HG02885 (cell line): ENCODE measurements at regions not wholly inside any gene's neighbourhood (a gene's known extent, or its start where the extent isn't known, plus 50 kb on each side); places are given as distances from the start of the nearest gene placed in this dataset.
"Not testable (repeated sequence)": the region's sequence is repeated elsewhere in the genome, so short reads cannot be mapped to it uniquely, and the experiment has no call there.

Experiments used
- ATAC-seq: cut with Tn5 transposase; IDR thresholded peaks from one replicate; pipeline ENCODE4 v1.9.1; 2021; ENCODE audit warnings: mild to moderate bottlenecking; ENCODE audit not compliant: unreplicated experiment, poor library complexity

GRCh38 chr10:80697926-80698325 is 160.2 kb downstream of the SH2D4B start:
- ATAC-seq = no peak

DNA sequence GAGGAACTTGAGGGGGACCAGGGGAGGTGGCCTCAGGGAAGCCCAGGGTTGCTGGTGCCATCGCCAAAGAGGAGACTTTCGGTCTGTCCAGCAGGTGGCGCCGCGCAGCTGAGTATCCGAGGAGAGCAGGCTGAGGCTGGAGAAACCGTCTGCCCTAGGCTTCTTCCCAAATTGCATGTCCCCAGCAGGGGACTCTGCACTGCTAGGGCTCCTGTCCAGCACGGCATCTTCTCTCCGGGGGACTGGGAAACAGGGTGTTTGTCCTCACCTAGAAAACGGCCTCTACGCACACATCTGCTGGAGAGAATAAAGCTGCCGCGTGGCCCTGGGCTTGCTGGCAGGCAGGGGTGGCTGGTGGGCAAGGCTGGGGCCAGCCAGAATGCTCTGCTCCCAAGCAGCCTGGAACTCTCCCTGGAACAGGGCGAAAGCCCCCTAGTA is 161.9 kb downstream of the SH2D4B start:
- ATAC-seq = peak; percentile 81

DNA sequence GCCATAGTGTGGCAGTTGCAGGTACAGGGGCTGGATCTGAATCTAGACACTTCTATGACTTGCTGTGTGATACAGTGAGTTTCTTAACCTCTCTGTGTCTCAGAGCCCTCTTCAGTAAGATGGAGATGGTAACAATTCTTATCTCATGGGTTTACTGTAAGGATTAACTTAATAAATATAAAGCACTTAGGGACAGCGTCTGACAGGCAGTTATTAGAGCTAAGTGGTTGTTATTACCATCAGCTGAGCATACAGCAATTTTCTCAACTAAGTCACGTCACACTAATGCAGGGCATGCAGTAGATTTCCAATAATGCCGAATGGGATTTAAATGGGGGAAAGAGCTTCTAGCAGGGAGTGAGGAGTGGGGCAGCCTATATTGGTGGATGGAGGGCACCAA is 162.6 kb downstream of the SH2D4B start:
- no peak for ATAC-seq

DNA sequence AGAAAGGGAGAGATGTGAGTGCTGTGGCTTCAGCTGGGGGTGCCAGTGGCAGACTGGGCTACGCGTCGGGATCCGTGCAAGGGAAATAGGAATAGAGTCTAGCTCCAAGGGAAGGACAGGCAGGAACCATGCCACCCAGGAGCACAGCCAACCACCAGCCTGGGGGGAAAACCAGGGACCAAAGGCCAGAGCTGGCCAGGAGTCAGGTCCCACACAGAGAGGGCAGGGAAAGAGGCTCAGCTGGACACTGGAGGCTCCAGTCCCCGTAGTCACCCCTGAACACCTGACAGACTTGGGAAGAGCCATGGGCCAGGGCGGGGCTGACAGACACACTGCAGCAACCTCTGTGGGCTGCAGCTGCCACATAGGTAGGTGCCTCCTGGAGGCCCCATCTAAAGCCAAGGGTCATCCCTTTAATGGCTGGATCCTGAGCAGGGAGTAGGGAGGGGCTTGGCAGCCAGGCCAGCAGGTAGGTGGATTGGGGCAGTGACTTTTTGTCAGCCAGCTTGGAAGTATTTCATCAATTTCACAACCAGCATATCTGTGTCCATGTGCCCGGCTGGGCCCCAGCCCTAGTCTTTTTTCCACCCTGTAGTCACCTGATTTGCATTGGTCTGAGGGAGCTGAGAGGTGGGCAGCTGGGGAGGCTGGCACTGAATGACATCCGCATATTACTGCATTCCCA is 163.2 kb downstream of the SH2D4B start:
- no peak for ATAC-seq

DNA sequence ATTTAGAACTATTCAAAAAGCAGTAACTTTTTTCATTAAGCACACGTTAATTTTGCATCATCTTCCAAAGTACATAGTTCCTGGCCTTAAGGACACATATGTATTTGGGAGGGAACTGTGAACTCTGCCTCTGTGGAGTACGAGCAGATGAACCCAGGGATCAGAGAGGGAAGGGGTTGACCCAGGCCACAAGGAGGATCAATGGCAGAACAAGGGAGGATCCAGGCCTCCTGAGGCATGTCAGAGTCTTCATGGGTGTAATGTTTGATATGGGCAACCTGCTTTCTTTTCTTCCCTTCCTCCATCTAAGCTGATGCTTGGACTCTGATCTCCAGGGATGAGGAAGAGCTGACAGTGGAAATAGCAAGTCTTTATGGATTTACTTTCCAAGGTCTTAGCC is 164.0 kb downstream of the SH2D4B start:
- ATAC-seq = peak; percentile 8

DNA sequence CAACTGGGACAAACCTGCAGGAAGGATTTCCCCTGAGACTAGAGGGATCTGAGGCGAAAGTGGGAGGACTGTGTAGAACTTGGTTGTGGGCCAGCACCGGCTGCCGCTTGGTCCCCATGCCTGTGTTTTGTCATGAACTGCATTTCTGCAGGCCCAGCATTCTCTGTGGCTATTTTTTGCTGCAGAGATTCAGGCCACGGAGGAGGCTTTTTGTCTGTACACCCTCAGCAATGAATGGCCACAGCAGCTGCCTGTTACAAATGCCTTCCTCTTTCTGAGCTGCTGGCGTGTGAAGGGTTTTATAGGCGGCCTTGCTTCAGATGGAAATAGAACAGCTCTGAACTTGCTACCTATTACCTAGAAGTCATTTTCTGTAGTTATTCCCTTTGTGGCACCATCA is 164.4 kb downstream of the SH2D4B start:
- no peak for ATAC-seq

- ATAC-seq = no peak
Measured at GRCh38 chr10:80705899-80706298, 168.2 kb downstream of the SH2D4B start.

DNA sequence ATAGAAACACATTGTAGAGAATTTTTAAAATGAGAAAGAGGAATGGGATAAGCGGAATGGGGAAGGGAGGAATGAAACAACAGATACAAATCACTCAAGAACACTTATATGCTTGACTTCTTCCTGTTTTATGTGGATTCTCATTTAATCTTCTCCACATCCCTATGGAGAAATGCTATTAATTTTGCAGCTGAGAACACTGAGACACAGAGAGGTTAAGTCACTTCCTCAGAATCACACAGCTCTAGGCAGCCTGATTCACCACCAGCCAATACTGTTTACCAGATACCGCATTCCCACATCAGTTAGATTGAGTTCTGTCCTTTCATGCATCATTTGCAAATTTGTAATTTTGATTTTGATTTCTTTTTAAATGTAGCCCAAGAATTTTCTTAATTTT is 170.5 kb downstream of the SH2D4B start:
- no peak for ATAC-seq

DNA sequence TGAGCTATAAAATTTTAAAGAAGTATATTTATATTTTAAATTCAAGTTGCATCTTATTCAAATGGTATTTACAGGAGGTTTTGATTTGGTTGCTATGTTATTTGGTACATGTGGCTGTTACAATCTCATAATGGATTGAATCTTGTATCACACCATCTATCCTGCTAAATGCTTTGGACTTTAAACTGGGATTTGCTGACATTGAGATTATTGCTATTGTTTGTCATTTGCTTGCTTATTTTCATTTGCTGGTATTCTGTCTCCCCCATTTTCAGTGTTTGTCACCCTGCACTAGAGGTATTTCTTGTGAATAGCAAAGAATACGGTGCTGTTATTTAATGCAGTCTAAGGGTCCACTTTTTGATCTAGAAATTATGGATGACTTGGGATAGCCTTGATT is 171.1 kb downstream of the SH2D4B start:
- no peak for ATAC-seq

DNA sequence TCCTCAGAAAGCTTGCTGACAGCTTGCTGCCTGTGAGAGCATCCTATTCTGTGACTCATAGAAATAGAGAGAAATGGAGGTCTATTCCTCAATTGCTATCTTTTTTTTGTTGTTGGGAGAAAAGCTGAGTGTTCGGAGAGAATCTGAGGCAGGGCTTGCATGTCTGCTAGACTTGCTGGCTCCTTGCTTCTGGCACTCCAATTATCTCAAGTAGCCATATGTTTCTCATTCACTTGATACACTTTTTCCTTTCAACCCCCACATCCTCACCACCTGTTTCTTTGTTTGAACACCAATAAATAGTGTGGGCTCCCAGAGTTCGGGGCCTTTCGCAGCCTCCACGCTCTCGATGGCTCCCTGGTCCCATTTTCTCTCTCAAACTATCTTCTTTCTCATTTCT is 172.2 kb downstream of the SH2D4B start:
- no peak for ATAC-seq

DNA sequence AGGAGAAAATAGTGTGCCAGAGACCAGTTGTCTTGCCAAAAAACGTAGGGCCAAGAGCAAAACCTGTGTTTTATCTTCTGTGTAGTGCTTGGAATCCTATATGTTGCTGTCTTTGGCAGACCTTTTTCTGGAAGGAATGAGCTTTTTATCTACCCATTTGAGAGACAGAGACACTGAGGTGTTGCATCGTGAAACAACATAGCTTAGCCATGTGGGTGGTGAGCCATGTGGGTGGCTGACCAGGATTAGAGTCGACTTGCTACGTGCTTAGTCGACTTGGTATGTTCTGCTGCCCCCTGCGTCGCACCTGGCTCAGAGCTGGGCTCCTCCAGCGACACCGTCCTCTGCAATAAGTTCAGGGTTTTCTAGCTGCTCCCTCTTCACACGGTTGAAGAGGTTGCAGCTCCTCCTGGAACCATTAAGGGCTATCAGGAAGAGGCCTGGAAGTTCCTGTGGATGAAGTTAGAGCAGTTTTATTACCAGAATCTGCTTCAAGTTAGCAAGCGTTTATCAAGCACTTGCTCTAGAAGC is 175.8 kb downstream of the SH2D4B start:
- no peak for ATAC-seq

DNA sequence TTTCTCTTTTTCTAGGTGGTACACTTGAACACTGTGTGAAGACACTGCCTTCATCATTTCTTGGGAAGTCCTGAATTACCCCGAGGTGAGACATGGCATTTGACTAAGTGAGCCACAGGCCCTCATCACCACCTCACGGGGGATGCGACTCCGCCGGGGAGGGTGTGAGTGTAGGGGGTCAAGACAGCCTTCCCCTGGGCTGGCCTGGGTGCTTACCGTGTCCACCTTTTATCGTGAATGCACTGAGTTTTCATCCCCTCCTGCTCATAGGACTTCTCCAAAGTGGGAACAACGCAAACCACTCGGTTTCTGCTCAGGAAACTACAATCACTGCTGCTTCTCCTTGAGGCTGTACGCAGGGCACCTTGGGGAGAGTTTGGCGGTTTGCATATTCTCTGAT is 176.9 kb downstream of the SH2D4B start:
- no peak for ATAC-seq

- no peak for ATAC-seq
Measured at GRCh38 chr10:80718024-80718423, 180.3 kb downstream of the SH2D4B start.

DNA sequence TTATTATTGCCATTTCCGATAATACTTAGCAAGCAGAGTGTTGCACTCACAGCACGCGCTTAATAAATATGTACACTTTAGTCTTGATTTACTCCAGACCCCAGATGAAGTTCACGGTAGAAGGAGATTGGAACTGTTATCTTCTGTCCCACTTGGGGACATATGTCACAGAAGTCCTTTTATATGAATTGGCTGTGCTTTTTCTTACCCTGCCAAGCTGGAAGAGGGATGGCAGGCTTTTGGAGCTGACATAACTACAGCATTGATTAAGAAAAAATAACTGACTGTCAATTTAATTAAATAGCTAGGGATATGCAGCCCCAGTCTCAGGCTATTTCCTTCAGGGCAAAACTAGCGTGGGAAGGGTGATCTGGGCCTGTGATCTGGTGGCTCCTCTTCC is 182.2 kb downstream of the SH2D4B start:
- no peak for ATAC-seq

DNA sequence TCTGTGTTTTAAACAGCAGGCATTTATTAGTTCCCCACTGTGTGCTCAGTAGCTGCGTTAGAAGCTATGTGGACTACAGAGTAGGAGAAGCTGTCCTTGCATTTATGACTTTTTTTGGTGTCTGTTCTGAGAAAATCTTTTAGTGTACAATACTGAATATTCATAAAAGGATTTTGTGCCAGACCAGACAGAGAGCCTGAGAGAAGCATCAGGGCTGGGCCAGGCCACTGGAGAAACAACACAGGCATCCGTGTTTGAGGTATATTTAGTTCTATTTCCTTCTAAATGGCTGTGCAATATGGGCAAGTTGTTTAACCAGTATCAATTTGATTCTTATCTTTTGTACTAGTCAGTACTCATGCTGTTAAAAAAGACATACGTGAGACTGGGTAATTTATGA is 182.8 kb downstream of the SH2D4B start:
- no peak for ATAC-seq

DNA sequence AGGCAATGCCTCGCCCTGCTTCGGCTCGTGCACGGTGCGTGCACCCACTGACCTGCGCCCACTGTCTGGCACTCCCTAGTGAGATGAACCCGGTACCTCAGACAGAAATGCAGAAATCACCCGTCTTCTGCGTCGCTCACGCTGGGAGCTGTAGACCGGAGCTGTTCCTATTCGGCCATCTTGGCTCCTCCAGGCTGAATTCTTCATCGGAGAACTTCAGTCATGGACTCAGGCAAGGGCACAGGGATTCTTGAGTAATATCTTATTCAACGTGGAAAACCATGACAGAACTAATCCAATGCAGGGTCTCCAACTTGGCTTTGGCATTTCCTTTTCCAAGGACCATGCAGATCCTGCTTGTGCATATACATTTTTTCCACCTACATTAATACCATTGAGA is 190.7 kb downstream of the SH2D4B start:
- ATAC-seq = not testable (repeated sequence)

DNA sequence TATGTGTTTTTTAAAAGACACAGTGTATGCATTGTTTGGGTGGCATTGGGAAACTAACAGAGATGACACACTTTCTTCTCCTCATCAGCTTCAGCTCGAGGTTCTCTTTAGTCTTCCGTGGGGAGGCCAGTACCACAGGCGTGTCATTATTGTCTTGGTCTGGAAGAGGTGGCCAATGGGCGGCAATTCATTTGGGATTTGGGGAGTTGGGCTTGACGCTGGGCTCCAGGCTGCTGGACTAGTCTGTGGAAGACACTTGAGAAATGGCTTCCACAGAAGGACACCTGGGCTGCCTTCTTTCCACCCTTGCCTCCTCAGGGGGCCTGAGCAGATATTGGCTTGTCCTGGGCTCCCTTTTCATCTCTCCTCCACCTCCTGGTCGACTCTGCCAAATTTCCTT is 192.2 kb downstream of the SH2D4B start:
- no peak for ATAC-seq

GRCh38 chr10:80730522-80730921 is 192.8 kb downstream of the SH2D4B start:
- ATAC-seq = no peak

GRCh38 chr10:80734589-80734988 is 196.9 kb downstream of the SH2D4B start:
- no peak for ATAC-seq

GRCh38 chr10:80737209-80737608 is 199.5 kb downstream of the SH2D4B start:
- no peak for ATAC-seq

DNA sequence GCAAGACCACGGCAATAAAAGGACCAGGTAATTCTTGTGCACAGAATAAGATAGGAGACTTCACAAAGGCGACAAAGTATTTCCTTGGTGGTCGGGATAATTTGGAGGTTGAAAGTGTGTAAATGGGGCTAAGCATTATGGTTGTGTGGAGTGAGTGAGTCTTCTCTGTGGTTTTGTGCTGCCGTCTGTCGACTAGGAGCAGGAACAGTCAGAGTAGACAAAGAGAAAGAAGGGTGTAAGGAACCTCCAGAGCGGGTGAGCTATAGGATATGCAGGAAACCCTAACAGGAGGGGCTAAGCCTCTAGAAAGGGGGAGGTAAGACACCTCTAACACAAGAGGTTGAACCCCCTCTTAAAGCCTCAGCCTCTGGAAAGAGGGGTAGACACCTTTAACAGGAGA is 201.6 kb downstream of the SH2D4B start:
- no peak for ATAC-seq

GRCh38 chr10:80739963-80740715 is 202.4 kb downstream of the SH2D4B start:
- no peak for ATAC-seq
